H1 (cell line): ENCODE measurements at regions not wholly inside any gene's neighbourhood (a gene's known extent, or its start where the extent isn't known, plus 50 kb on each side); places are given as distances from the start of the nearest gene placed in this dataset.

Experiments used
- CTCF ChIA-PET: fragments of 300-600 bp; sonication (Branson Sonifier 250); formaldehyde crosslinking; loops from one replicate; lab custom pipeline; 2021; ENCODE audit not compliant: partially characterized antibody; lab: Charles Lee
- POLR2A ChIA-PET: fragments of 300-600 bp; sonication (Branson Sonifier 250); formaldehyde crosslinking; loops from one replicate; lab custom pipeline; 2021; ENCODE audit warnings: inconsistent platforms; ENCODE audit not compliant: partially characterized antibody; lab: Charles Lee
- DNase-seq, 2 experiments: peaks; one replicate each; pipeline versions ENCODE4 v3.0.0 to v3.0.0-alpha.2; 2010 to 2022; ENCODE audit warnings: low spot score in 2 of 2, low read depth in 1 of 2, mixed read lengths in 1 of 2
- FAIRE-seq: peaks from 2 replicates; lab custom pipeline; 2011; peaks lifted over from hg19 to GRCh38; lab: Jason Lieb, UNC
- H2AFZ ChIP-seq: 2 replicates; pipeline ENCODE4 v1.8.1; 2012; ENCODE audit warnings: low read length, inconsistent platforms
- H2AK5ac ChIP-seq: 2 replicates; pipeline ENCODE4 v1.6.1; 2013; ENCODE audit warnings: low read depth, low read length
- H2BK120ac ChIP-seq: replicated peaks from 2 replicates; pipeline ENCODE3; 2013; ENCODE audit warnings: low read depth, low read length, inconsistent platforms
- H2BK12ac ChIP-seq: 2 replicates; pipeline ENCODE4 v1.6.1; 2013; ENCODE audit warnings: low read depth, low read length
- H2BK15ac ChIP-seq: 2 replicates; pipeline ENCODE4 v1.6.1; 2013; ENCODE audit warnings: low read length
- H2BK20ac ChIP-seq: 2 replicates; pipeline ENCODE4 v1.6.1; 2013; ENCODE audit warnings: low read length
- H2BK5ac ChIP-seq: 2 replicates; pipeline ENCODE4 v1.6.1; 2013; ENCODE audit warnings: low read depth, low read length
- H3K14ac ChIP-seq: 2 replicates; pipeline ENCODE4 v1.6.1; 2013; ENCODE audit warnings: inconsistent platforms; ENCODE audit not compliant: insufficient read length
- H3K18ac ChIP-seq: 2 replicates; pipeline ENCODE4 v1.6.1; 2013; ENCODE audit warnings: low read length; ENCODE audit errors: extremely low read depth
- H3K23ac ChIP-seq: 2 replicates; pipeline ENCODE4 v1.6.1; 2013; ENCODE audit warnings: inconsistent platforms; ENCODE audit not compliant: insufficient read length
- H3K23me2 ChIP-seq: 2 replicates; pipeline ENCODE4 v1.6.1; 2013; ENCODE audit warnings: low read depth, low read length
- H3K27ac ChIP-seq: 2 replicates; pipeline ENCODE4 v1.6.1; 2011; ENCODE audit warnings: low read depth, low read length, inconsistent platforms
- H3K27me3 ChIP-seq, 4 experiments: replicated peaks in 1 of 4; 1 replicate in 1 of 4; 2 replicates in 3 of 4; pipeline versions ENCODE4 v1.6.1 to v1.8.1; 2011 to 2013; ENCODE audit warnings: low read length in 3 of 4, mild to moderate bottlenecking in 3 of 4, inconsistent platforms in 2 of 4, mixed read lengths in 2 of 4, moderate library complexity in 1 of 4; ENCODE audit not compliant: control insufficient read depth in 3 of 4, insufficient read depth in 3 of 4; ENCODE audit errors: extremely low read depth in 1 of 4
- H3K36me3 ChIP-seq, 4 experiments: 2 replicates each; pipeline versions ENCODE4 v1.6.1 to v1.8.1; 2011 to 2013; ENCODE audit warnings: mild to moderate bottlenecking in 4 of 4, low read length in 3 of 4, moderate library complexity in 2 of 4, control low read depth in 1 of 4, inconsistent platforms in 1 of 4; ENCODE audit not compliant: insufficient read depth in 4 of 4, control insufficient read depth in 2 of 4
- H3K4ac ChIP-seq: replicated peaks from 2 replicates; pipeline ENCODE3; 2013; ENCODE audit warnings: low read length, low read depth, mixed read lengths, inconsistent platforms; ENCODE audit not compliant: insufficient read length
- H3K4me1 ChIP-seq, 4 experiments: replicated peaks in 1 of 4; 1 replicate in 1 of 4; 2 replicates in 3 of 4; pipeline versions ENCODE4 v1.6.1 to v1.8.1; 2011 to 2013; ENCODE audit warnings: low read length in 3 of 4, inconsistent platforms in 2 of 4, mixed read lengths in 1 of 4; ENCODE audit not compliant: insufficient read depth in 4 of 4, control insufficient read depth in 3 of 4
- H3K4me2 ChIP-seq, 2 experiments: 2 replicates each; pipeline versions ENCODE4 v1.6.1 to v1.8.1; 2011 to 2013; ENCODE audit warnings: low read depth in 2 of 2, low read length in 2 of 2, control low read depth in 1 of 2, inconsistent platforms in 1 of 2, mild to moderate bottlenecking in 1 of 2; ENCODE audit not compliant: insufficient read depth in 1 of 2
- H3K4me3 ChIP-seq, 4 experiments: fragments of 200-600, 300-600 bp in 1 of 4; sonication (generic), shearing (Covaris generic), sonication (Bioruptor Twin) in 1 of 4; 2 replicates each; pipeline versions ENCODE4 v1.5.1 to v1.8.1; 2011 to 2016; ENCODE audit warnings: low read length in 4 of 4, low read depth in 3 of 4, control low read depth in 2 of 4, inconsistent platforms in 2 of 4, mild to moderate bottlenecking in 2 of 4, mixed read lengths in 1 of 4, moderate library complexity in 1 of 4; ENCODE audit not compliant: insufficient read depth in 2 of 4; ENCODE audit errors: extremely low read depth in 1 of 4
- H3K56ac ChIP-seq: replicated peaks from 2 replicates; pipeline ENCODE3; 2013; ENCODE audit warnings: low read depth, mild to moderate bottlenecking, mixed read lengths, low read length, inconsistent platforms; ENCODE audit not compliant: insufficient read length
- H3K79me1 ChIP-seq: 2 replicates; pipeline ENCODE4 v1.6.1; 2013; ENCODE audit warnings: low read depth, low read length, control low read depth
- H3K79me2 ChIP-seq, 2 experiments: 2 replicates each; pipeline versions ENCODE4 v1.6.1 to v1.8.1; 2012 to 2013; ENCODE audit warnings: low read length in 2 of 2, mild to moderate bottlenecking in 2 of 2, inconsistent platforms in 1 of 2; ENCODE audit not compliant: insufficient read depth in 2 of 2, control insufficient read depth in 1 of 2
- H3K9ac ChIP-seq, 4 experiments: replicated peaks in 1 of 4; 1 replicate in 1 of 4; 2 replicates in 3 of 4; pipeline versions ENCODE4 v1.6.1 to v1.8.1; 2011 to 2013; ENCODE audit warnings: low read depth in 3 of 4, low read length in 3 of 4, control low read depth in 2 of 4, mild to moderate bottlenecking in 2 of 4, moderate library complexity in 2 of 4, inconsistent platforms in 1 of 4; ENCODE audit errors: extremely low read depth in 1 of 4
- H3K9me3 ChIP-seq, 2 experiments: 2 replicates each; pipeline versions ENCODE4 v1.6.1 to v1.8.1; 2012 to 2013; ENCODE audit warnings: mild to moderate bottlenecking in 2 of 2, moderate library complexity in 2 of 2, control low read depth in 1 of 2, inconsistent platforms in 1 of 2, low read depth in 1 of 2, low read length in 1 of 2, mixed read lengths in 1 of 2; ENCODE audit not compliant: insufficient read depth in 2 of 2
- H4K20me1 ChIP-seq, 2 experiments: replicated peaks in 1 of 2; 2 replicates each; pipeline versions ENCODE3 to v1.8.1; 2011 to 2013; ENCODE audit warnings: inconsistent platforms in 2 of 2, low read length in 2 of 2, mild to moderate bottlenecking in 1 of 2; ENCODE audit not compliant: insufficient read depth in 2 of 2, control insufficient read depth in 1 of 2
- H4K5ac ChIP-seq: 2 replicates; pipeline ENCODE4 v1.6.1; 2013; ENCODE audit warnings: low read length, low read depth, mixed read lengths, inconsistent platforms; ENCODE audit not compliant: insufficient read length
- H4K8ac ChIP-seq: 2 replicates; pipeline ENCODE4 v1.8.0; 2013; ENCODE audit warnings: mild to moderate bottlenecking, moderate library complexity, low read length, inconsistent platforms; ENCODE audit not compliant: insufficient read depth; ENCODE audit errors: extremely low read depth
- H4K91ac ChIP-seq: replicated peaks from 2 replicates; pipeline ENCODE3; 2013; ENCODE audit warnings: low read length, mixed read lengths, inconsistent platforms; ENCODE audit not compliant: insufficient read length
- RNF2 ChIP-seq: fragments of 200-900, 300-1000 bp; sonication (generic); IDR thresholded peaks from 2 replicates; pipeline ENCODE4 v1.7.1; 2016; ENCODE audit warnings: borderline replicate concordance, low read depth, mild to moderate bottlenecking, antibody characterized with exemption, low read length; ENCODE audit not compliant: poor library complexity, severe bottlenecking; ENCODE audit errors: missing control alignments
- TEAD4 ChIP-seq: IDR thresholded peaks from 2 replicates; pipeline ENCODE4 v1.6.1; 2012; ENCODE audit warnings: low read depth, low read length, inconsistent platforms, mixed read lengths

GRCh38 chr7:25437308-25437707, 209.0 kb upstream of the NPVF start:
- H3K27ac ChIP-seq: no peak overlapping the region
- H3K23me2 ChIP-seq: no peaks in the 10 kb centered on the region
- no peaks in the 10 kb centered on the region for H4K20me1 ChIP-seq
- H4K8ac ChIP-seq: no peak overlapping the region
- H3K9me3 ChIP-seq: 0 out of 4 replicates have a peak, but pooled peaks cover 0 to 7% of the 10 kb centered on the region in 2 experiments
- no peaks in the 10 kb centered on the region for H3K27me3 ChIP-seq
- no peak overlapping the region for H2BK15ac ChIP-seq
- no peak overlapping the region for H3K14ac ChIP-seq
- no peak overlapping the region for H3K23ac ChIP-seq
- H3K79me1 ChIP-seq: no peaks in the 10 kb centered on the region
- CTCF ChIA-PET: no interaction called here
- peak overlapping the region in 1 of 4 experiments; percentile 13; a peak in 1 of 7 replicates for H3K9ac ChIP-seq
- no peaks in the 10 kb centered on the region for H3K36me3 ChIP-seq
- FAIRE-seq: no peak
- no peak for DNase-seq
- H3K4me2 ChIP-seq: no peak overlapping the region
- POLR2A ChIA-PET: no interaction called here
- H4K91ac ChIP-seq: no peak overlapping the region
- H2AK5ac ChIP-seq: no peak overlapping the region
- no peak overlapping the region for H2BK12ac ChIP-seq
- no peak overlapping the region for H2BK20ac ChIP-seq
- no peaks in the 10 kb centered on the region for H3K79me2 ChIP-seq
- H3K18ac ChIP-seq: no peak overlapping the region
- H4K5ac ChIP-seq: no peak overlapping the region
- no peak overlapping the region for H3K4ac ChIP-seq
- H3K4me1 ChIP-seq: no peaks in the 10 kb centered on the region
- H3K56ac ChIP-seq: no peak overlapping the region
- no peak overlapping the region for H2BK120ac ChIP-seq
- no peak overlapping the region for H2AFZ ChIP-seq
- H2BK5ac ChIP-seq: no peak overlapping the region
- no peak overlapping the region for H3K4me3 ChIP-seq
- TF ChIP-seq RNF2 (no peak), TEAD4 (no peak)
